Keratinocyte (primary cell): ENCODE measurements at regions not wholly inside any gene's neighbourhood (a gene's known extent, or its start where the extent isn't known, plus 50 kb on each side); places are given as distances from the start of the nearest gene placed in this dataset.

ENCODE experiments used
- DNase-seq: peaks from one replicate; pipeline ENCODE4 v3.0.0-alpha.2; 2011; ENCODE audit warnings: low read depth, missing footprints, low spot score
- FAIRE-seq: peaks from 2 replicates; lab custom pipeline; 2011; peaks lifted over from hg19 to GRCh38; lab: Jason Lieb, UNC
- H2AFZ ChIP-seq: 2 replicates; pipeline ENCODE4 v1.6.0; 2012; ENCODE audit warnings: low read length, control low read depth, inconsistent platforms; ENCODE audit not compliant: control insufficient read depth
- H3K27ac ChIP-seq: 2 replicates; pipeline ENCODE4 v1.5.1; 2011; ENCODE audit warnings: low read length; ENCODE audit not compliant: control insufficient read depth, insufficient read depth
- H3K27me3 ChIP-seq: 3 replicates; pipeline ENCODE4 v1.6.0; 2011; ENCODE audit warnings: low read length; ENCODE audit not compliant: control insufficient read depth, insufficient read depth; ENCODE audit errors: extremely low read depth
- H3K36me3 ChIP-seq, 2 experiments: 2 replicates in 1 of 2; 3 replicates in 1 of 2; pipeline ENCODE4 v1.5.1; 2011; ENCODE audit warnings: low read length in 2 of 2, mild to moderate bottlenecking in 1 of 2; ENCODE audit not compliant: control insufficient read depth in 2 of 2, insufficient read depth in 2 of 2; ENCODE audit errors: extremely low read depth in 1 of 2
- H3K4me1 ChIP-seq: 3 replicates; pipeline ENCODE4 v1.5.1; 2011; ENCODE audit warnings: low read length; ENCODE audit not compliant: control insufficient read depth, insufficient read depth; ENCODE audit errors: extremely low read depth
- H3K4me2 ChIP-seq: 3 replicates; pipeline ENCODE4 v1.6.0; 2011; ENCODE audit warnings: low read depth, low read length; ENCODE audit not compliant: control insufficient read depth, insufficient read depth; ENCODE audit errors: extremely low read depth
- H3K4me3 ChIP-seq, 3 experiments: fragments of 200-600 bp in 1 of 3; sonication (generic) in 1 of 3; 2 replicates in 2 of 3; 3 replicates in 1 of 3; pipeline ENCODE4 v1.5.1; 2011 to 2016; ENCODE audit warnings: low read length in 3 of 3, mild to moderate bottlenecking in 3 of 3, control low read depth in 2 of 3, inconsistent platforms in 1 of 3, low read depth in 1 of 3, mixed read lengths in 1 of 3, mixed run types in 1 of 3, moderate library complexity in 1 of 3; ENCODE audit not compliant: control insufficient read depth in 2 of 3, insufficient read depth in 2 of 3; ENCODE audit errors: extremely low read depth in 1 of 3
- H3K79me2 ChIP-seq: 2 replicates; pipeline ENCODE4 v1.6.0; 2012; ENCODE audit warnings: low read length; ENCODE audit not compliant: control insufficient read depth, insufficient read depth
- H3K9ac ChIP-seq: 3 replicates; pipeline ENCODE4 v1.6.0; 2011; ENCODE audit warnings: low read length; ENCODE audit not compliant: control insufficient read depth, insufficient read depth; ENCODE audit errors: extremely low read depth
- H3K9me1 ChIP-seq: 3 replicates; pipeline ENCODE4 v1.6.0; 2011; ENCODE audit warnings: low read length; ENCODE audit not compliant: control insufficient read depth, insufficient read depth; ENCODE audit errors: extremely low read depth
- H3K9me3 ChIP-seq: 2 replicates; pipeline ENCODE4 v1.5.1; 2012; ENCODE audit warnings: low read depth, low read length; ENCODE audit not compliant: control insufficient read depth
- H4K20me1 ChIP-seq: 3 replicates; pipeline ENCODE4 v1.6.0; 2011; ENCODE audit warnings: low read length; ENCODE audit not compliant: control insufficient read depth, insufficient read depth; ENCODE audit errors: extremely low read depth
- EZH2 ChIP-seq: IDR thresholded peaks from one replicate; pipeline ENCODE4 v1.6.1; 2012; ENCODE audit warnings: inconsistent platforms, mild to moderate bottlenecking, low read length, moderate library complexity
- dilution Hi-C: fragments of 300-500 bp; cut with MboI; formaldehyde crosslinking; loops from one replicate; pipeline ENCODE4 v1.7.0; 2020; ENCODE audit warnings: low sequenced_read_pairs; ENCODE audit not compliant: extremely low pct_ligation_motif_present
- TF ChIP-seq, protein P1 (sequence below), 3 experiments: IDR thresholded peaks in 1 of 3; conservative IDR thresholded peaks in 1 of 3; optimal IDR thresholded peaks in 1 of 3; 2 replicates in 2 of 3; 3 replicates in 1 of 3; pipeline versions ENCODE3 to v1.5.1; 2011; ENCODE audit warnings: low read length in 3 of 3, mild to moderate bottlenecking in 3 of 3, moderate library complexity in 2 of 3, control low read depth in 1 of 3, inconsistent platforms in 1 of 3; ENCODE audit not compliant: insufficient read depth in 2 of 3; ENCODE audit errors: extremely low read depth in 1 of 3

- Histone ChIP-seq H4K20me1 (no peaks in the 10 kb centered on the region), H3K36me3 (no peaks in the 10 kb centered on the region), H3K4me2 (no peak overlapping the region), H3K27ac (no peak overlapping the region), H2AFZ (no peak overlapping the region), H3K9me1 (no peaks in the 10 kb centered on the region), H3K27me3 (no peaks in the 10 kb centered on the region), H3K4me3 (no peak overlapping the region), H3K4me1 (no peaks in the 10 kb centered on the region), H3K79me2 (no peaks in the 10 kb centered on the region), H3K9ac (no peak overlapping the region), H3K9me3 (no peaks in the 10 kb centered on the region)
- DNase-seq (no peak), FAIRE-seq (no peak)
- dilution Hi-C loops: no loop called here
- TF ChIP-seq EZH2: no peak
- TF ChIP-seq, protein P1, sequence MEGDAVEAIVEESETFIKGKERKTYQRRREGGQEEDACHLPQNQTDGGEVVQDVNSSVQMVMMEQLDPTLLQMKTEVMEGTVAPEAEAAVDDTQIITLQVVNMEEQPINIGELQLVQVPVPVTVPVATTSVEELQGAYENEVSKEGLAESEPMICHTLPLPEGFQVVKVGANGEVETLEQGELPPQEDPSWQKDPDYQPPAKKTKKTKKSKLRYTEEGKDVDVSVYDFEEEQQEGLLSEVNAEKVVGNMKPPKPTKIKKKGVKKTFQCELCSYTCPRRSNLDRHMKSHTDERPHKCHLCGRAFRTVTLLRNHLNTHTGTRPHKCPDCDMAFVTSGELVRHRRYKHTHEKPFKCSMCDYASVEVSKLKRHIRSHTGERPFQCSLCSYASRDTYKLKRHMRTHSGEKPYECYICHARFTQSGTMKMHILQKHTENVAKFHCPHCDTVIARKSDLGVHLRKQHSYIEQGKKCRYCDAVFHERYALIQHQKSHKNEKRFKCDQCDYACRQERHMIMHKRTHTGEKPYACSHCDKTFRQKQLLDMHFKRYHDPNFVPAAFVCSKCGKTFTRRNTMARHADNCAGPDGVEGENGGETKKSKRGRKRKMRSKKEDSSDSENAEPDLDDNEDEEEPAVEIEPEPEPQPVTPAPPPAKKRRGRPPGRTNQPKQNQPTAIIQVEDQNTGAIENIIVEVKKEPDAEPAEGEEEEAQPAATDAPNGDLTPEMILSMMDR (optimal IDR thresholded peaks at IDR 0.05 in 1 of 3, IDR thresholded peaks at IDR 0.05 in 1 of 3, conservative IDR thresholded peaks at IDR 0.05 in 1 of 3; ENCODE audit: extremely low read depth in 1 of 3, insufficient read depth in 2 of 3, low read length in 3 of 3): no peak
Observed at GRCh38 chr3:193049935-193050334, 132.3 kb upstream of the MB21D2 start.

DNA sequence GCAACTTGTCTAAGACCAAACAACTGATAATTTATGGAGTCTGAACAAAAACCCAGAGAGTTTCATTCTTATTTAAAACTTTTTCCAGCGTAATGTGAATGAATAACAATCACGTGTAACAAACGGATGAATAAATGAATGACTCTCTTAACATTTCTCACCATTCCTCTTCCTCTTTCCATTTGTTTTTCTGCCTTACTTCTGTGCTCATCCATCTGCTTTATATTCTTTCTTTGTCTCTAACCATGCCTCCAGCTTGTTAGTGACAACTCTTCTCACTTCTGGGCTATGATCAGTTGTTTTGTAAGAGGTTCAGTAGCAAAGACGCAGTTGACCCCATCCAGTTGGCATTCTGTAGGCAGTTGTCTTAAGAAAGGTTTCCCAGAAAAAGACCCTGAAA is 133.7 kb upstream of the MB21D2 start:
- Histone ChIP-seq H2AFZ (no peak overlapping the region), H3K36me3 (no peaks in the 10 kb centered on the region), H3K9me1 (no peaks in the 10 kb centered on the region), H4K20me1 (no peaks in the 10 kb centered on the region), H3K4me2 (no peak overlapping the region), H3K27me3 (no peaks in the 10 kb centered on the region), H3K4me3 (no peak overlapping the region), H3K9ac (no peak overlapping the region), H3K79me2 (no peaks in the 10 kb centered on the region), H3K9me3 (no peaks in the 10 kb centered on the region), H3K27ac (no peak overlapping the region), H3K4me1 (no peaks in the 10 kb centered on the region)
- DNase-seq (no peak), FAIRE-seq (no peak)
- TF ChIP-seq EZH2: no peak
- TF ChIP-seq, protein P1 (optimal IDR thresholded peaks at IDR 0.05 in 1 of 3, IDR thresholded peaks at IDR 0.05 in 1 of 3, conservative IDR thresholded peaks at IDR 0.05 in 1 of 3; ENCODE audit: extremely low read depth in 1 of 3, insufficient read depth in 2 of 3, low read length in 3 of 3): no peak
- dilution Hi-C loops: no loop called here
